GM18499 (cell line): ENCODE measurements at regions not wholly inside any gene's neighbourhood (a gene's known extent, or its start where the extent isn't known, plus 50 kb on each side); places are given as distances from the start of the nearest gene placed in this dataset.
"Not testable (repeated sequence)": the region's sequence is repeated elsewhere in the genome, so short reads cannot be mapped to it uniquely, and the experiment has no call there.

Experiments
- ATAC-seq: cut with Tn5 transposase; IDR thresholded peaks from one replicate; pipeline ENCODE4 v1.9.1; 2021; ENCODE audit warnings: moderate number of reproducible peaks; ENCODE audit not compliant: insufficient read depth, unreplicated experiment

DNA sequence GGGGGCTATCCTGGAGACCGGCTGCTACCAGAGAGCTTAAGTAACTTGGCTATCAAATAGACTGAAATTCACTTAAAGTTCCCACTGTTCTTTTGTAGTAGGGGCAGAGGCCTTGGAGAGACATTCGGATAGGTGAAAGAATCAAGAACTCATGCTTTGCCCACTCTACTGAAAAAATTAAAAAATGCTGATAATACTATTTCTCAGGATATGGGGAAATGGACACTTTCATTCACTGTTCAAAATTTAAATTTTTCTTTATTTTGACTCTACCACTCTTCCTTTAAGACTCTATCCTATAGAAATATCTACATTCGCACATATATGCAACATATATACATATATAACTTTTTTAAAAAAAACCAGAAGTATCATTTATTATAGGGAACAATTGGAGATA is 117.8 kb upstream of the CHD6 start:
- ATAC-seq = no peak

DNA sequence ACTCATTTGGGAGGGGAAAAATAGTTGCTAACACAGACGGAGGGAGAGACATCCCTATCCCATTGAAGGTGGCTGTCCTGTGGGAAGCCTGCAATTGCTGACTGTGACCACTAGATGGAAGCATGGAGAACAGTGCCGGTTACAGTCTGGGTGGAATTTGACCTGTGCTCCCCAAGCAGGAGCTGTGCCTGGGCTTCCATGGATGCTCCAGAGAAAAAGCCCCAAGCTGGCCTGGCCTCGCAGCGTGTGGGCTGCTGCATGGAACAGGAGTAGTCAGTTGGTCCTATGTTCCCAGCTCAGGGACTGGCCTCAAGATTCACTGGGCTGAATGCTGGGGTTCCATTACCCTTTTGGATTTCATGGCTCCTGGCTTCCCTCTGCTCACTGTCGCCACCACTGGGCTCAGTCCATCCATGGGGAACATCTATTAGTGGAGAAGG is 116.3 kb upstream of the CHD6 start:
- no peak for ATAC-seq

DNA sequence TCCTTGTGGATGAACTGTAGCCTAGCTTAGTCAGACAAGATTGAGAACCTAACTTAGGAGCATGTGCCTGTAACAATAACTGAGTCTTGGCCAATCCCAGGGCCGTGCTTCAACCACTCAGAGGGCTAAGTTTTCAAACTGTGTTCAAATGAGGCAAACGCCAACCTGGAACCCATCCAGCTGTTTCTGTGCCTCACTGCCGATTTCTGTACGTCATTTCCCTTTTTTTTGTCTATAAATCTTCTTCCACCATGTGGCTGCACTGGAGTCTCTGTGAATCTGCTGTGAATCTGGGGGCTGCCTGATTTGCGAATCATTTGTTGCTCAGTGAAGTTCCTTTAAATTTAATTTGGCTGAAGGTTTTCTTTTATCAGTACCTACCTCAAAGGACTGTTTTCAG is 115.0 kb upstream of the CHD6 start:
- ATAC-seq = no peak

DNA sequence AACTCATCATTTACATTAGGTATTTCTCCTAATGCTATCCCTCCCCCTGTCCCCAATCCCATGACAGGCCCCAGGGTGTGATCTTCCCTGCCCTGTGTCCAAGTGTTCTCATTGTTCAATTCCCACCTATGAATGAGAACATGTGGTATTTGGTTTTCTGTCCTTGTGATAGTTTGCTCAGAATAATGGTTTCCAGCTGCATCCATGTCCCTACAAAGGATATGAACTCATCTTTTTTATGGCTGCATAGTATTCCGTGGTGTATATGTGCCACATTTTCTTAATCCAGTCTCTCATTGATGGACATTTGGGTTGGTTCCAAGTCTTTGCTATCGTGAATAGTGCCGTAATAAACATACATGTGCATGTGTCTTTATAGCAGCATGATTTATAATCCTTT is 113.0 kb upstream of the CHD6 start:
- not testable (repeated sequence) for ATAC-seq

DNA sequence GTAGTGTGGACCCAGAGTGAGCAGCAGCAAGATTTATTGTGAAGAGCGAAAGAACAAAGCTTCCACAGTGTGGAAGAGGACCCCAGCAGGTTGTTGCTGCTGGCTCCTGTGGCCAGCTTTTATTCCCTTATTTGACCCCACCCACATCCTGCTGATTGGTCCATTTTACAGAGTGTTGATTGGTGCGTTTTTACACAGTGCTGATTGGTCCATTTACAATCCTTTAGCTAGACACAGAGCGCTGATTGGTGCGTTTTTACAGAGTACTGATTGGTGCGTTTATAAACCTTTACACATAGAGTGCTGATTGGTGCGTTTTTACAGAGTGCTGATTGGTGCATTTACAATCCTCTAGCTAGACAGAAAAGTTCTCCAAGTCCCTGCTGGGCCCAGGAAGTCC is 109.5 kb upstream of the CHD6 start:
- not testable (repeated sequence) for ATAC-seq

DNA sequence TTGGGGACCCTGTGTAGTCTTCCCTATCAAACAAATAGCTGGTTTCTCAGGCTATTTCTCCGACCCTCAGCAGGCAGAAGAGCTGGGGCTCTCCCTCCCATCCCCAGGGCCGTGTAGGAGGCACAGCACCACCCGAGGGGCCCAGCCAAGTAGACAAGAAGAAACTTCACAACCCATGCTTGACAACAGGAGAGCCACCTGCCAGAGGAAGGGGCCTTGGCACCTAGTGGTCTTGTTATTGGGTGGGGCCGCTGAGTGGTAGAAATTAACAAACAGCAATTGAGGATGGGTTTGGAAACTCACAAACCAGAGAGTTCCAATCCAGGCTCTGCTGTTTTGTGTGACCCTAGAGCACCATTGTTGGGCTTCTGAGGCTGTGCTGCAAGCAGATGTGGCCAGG is 108.5 kb upstream of the CHD6 start:
- no peak for ATAC-seq

DNA sequence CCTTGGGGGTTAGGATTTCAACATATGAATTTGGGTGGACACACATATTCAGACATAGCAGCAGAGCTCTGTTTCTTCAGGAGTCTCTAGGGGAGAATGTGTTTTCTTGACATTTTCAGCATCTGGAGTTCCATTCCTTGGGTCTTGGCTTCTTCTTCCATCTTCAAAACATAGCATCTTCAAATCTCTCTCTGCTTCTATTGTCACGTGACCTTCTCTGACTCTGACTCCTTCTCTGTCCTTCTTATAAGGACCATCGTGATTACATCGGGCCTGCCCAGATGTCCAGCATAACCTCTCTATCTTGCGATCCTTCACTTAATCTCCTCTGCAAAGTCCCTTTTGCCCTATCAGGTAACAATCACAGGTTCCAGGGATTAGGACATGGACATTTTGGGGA is 101.0 kb upstream of the CHD6 start:
- no peak for ATAC-seq

- ATAC-seq = no peak
Observed at GRCh38 chr20:41717483-41717882, 99.3 kb upstream of the CHD6 start.

- ATAC-seq = no peak
Observed at GRCh38 chr20:41716911-41717310, 98.7 kb upstream of the CHD6 start.

DNA sequence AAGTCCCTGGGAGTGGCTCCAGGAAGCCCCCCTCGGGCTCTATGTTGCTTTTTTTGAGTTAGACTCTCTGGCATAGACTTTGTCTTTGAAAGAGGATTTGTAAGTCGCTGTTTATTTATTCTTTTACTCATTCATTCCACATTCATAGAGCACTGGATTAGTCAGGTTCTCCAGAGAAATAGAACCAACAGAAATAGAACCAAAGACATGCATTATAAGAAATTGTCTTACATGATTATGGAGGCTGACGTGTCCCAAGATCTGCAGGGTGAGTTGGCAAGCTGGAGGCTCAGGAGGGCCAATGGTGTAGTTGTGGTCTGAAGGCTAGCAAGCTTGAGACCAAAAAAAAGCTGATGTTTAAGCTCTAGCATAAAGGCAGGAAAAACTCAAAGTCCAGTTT is 98.3 kb upstream of the CHD6 start:
- no peak for ATAC-seq

- ATAC-seq = no peak
Observed at GRCh38 chr20:41715526-41715925, 97.3 kb upstream of the CHD6 start.

DNA sequence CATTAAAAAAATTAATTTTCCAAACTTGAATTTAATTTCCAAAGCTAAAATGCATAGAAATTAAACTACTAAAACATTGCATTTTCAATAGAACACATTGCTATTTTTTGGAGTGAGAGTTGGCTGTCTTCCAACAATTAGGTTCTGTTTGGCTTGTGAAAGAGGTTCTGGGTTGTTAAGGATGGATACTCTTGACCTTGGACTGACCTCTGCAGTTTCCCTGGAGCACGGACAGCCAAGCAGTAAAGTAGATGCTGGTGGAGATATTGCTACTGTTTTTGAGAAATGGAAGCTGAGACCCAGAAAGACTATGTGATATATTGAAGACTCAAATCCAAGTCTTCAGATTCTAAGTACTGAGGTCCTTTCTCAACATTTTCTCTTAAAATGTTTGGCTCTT is 95.9 kb upstream of the CHD6 start:
- ATAC-seq = no peak

DNA sequence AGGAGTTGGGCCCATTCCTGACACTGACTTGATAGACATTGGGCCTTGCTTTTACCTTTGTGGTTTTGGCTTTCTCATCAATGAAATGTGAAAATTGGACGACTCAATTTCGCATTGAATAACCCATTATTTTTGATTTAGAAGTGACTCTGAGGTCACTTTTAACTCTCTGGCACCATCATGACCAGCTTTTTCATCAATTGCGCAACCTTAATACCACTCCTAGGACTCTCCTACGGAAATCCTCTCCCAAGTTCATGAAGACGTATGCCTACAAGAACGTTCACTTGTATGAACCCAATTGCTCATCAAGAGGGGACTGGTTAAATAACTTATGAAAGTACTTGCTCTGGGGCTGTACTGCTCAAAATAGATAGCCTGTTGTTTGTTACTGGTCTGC is 86.7 kb upstream of the CHD6 start:
- no peak for ATAC-seq

DNA sequence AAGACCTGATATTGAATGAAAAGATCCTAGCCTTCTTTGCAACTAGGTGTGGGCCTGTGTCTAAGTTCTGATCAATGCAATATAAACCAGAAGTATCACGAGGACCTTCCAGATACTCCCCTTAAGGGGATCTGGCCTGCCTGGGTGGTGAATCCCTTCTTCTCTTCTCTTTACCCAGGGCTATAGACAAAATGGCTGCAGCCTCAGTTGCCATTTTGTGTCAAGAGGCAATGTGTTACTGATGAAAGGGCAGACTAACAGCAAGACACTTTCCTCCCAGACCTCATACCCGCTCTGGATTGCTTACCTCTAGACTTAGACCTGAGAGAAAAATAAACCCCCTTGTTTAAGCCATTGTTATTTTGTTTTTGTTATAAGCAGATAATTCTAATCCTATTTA is 84.5 kb upstream of the CHD6 start:
- ATAC-seq = no peak

- no peak for ATAC-seq
Observed at GRCh38 chr20:41701588-41702348, 83.6 kb upstream of the CHD6 start.

DNA sequence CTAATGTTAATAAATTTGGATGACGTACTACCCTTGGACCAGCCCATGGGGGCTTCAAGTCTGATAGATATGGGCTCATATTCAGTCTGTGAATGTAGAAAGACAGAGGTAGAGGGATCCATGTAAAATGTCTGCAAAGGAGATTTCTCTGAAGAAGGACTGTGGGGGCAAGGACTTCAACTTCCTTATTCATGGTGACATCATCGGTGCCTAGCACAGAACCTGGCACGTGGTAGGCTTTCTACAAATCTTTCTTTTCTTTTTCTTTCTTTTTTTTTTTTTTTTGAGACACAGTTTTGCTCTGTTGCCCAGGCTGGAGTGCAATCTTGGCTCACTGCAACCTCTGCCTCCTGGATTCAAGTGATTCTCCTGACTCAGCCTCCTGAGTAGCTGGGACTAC is 81.5 kb upstream of the CHD6 start:
- not testable (repeated sequence) for ATAC-seq

DNA sequence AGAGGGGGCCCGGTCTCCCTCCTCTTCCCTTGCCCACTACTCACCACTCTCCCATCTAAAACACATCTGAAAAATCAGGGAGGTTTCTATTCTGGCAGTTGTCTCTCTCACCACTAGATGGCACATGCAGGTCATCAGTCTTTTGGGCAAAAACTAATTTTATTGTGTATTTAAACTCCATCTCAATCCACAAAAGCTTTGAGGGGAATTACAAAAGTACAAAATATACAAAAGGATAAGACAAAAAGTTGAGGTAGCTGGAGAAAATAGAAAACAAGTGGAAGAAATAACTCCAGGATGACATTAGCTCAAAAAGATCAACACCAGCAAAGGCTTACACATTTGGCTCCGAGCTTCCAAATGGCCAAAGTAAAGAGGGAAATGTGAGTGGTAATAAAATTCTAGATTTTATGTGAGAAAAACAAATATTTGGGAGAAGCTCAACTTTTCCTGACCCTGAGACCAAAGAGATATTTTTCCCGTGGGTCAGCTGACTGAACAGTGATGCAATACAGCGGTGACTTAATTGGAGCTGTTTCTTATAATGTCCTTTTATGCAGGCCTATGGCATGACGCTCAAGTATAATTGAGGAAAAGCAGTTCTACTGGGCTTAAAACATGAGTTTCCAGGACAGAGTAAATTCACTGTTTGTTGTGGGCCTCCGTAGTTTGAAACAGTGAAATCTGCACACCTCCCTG is 79.8 kb upstream of the CHD6 start:
- ATAC-seq = no peak

- no peak for ATAC-seq
Observed at GRCh38 chr20:41696428-41696827, 78.3 kb upstream of the CHD6 start.

DNA sequence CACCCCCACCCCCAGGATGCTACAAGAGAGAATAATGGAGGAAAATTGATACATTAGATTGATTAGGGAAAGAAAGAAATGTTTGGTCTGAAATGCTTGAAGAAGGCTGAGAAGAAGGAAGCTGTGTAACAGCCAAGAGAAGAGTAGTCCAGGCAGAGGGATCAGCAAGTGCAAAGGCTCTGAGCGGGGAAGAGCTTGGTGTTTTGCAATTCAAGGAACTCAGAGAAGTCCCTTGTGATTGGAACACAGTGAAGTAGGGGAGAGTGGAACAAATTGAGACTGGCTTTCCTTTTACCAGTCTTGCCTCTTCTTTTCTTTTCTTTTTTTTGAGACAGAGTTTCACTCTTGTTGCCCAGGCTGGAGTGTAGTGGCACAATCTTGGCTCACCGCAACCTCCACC is 76.6 kb upstream of the CHD6 start:
- no peak for ATAC-seq

DNA sequence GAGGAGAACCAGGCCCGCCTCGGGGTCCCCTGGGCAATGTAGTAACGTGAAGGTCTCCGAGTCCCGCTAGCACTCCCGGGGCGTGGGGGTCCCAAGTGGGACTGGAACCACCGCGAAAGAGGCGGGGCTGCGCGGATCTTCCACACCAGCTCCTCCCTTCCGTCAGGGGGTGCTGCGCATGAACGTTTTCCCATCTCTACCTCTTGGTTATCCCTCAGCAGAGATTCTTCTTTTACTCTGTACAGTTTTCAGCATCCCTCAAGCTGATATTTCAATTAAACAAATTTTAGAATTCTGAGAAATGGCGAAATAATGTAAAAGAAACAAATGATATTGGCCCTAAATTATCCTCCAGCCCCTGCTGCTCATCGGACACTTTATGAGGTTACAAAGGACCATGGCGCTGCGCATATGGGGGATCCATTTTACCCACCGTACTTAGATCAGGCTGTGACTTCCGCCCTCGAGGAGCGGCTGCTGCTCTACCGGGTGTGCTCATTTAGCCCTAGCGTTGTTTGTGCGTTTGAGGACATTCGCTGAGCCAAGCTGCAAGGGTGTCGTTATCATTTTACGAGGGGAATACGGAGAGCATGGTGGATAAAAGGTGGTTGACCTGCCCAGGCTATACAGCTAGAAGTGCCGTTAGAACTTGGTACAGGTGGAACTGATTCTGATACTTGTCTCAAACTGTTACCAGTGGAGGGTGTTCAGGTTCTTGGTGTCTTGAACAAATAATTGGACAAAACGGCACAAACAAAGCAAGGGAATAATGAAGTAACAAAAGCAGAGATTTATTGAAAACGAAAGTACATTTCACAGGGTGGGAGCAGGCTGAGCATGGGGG is 75.2 kb upstream of the CHD6 start:
- peak; percentile 69 for ATAC-seq

- ATAC-seq = no peak
Observed at GRCh38 chr20:41692479-41693135, 74.4 kb upstream of the CHD6 start.
